Mammary epithelial cell (primary cell): ENCODE measurements at regions not wholly inside any gene's neighbourhood (a gene's known extent, or its start where the extent isn't known, plus 50 kb on each side); places are given as distances from the start of the nearest gene placed in this dataset.

Experiments
- EZH2 ChIP-seq: IDR thresholded peaks from 2 replicates; pipeline ENCODE4 v1.6.1; 2012; ENCODE audit warnings: low read length, inconsistent platforms, borderline replicate concordance
- TF ChIP-seq, protein P1 (sequence below), 2 donors: IDR thresholded peaks in 1 of 2; conservative IDR thresholded peaks in 1 of 2; 2 replicates each; pipeline ENCODE4 v1.5.1; 2011 to 2012; ENCODE audit warnings: inconsistent platforms in 2 of 2, low read length in 2 of 2, mild to moderate bottlenecking in 2 of 2, control low read depth in 1 of 2, low read depth in 1 of 2; ENCODE audit not compliant: insufficient read depth in 1 of 2; ENCODE audit errors: extremely low read depth in 1 of 2

DNA sequence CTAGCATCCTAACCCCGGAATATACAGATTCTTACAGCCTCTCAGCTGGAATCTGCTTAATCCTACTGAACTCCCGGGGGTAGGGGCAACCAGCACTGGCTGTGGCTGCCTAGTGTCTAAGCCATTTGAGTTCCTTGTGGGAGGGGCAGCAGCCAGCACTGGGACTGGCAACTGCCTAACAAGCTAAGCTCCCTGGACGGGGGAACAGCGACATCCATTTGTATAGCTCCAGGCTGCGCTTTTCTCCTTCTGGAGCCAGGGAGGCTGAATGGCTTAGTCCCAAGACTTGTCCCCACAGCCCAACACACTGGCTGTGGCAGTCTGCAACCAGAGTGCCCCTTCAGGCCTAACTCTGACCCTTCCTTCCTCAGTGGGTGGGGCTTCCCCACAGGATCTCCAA is 787.2 kb downstream of the METTL4 start:
- TF ChIP-seq EZH2: no peak
- TF ChIP-seq, protein P1, sequence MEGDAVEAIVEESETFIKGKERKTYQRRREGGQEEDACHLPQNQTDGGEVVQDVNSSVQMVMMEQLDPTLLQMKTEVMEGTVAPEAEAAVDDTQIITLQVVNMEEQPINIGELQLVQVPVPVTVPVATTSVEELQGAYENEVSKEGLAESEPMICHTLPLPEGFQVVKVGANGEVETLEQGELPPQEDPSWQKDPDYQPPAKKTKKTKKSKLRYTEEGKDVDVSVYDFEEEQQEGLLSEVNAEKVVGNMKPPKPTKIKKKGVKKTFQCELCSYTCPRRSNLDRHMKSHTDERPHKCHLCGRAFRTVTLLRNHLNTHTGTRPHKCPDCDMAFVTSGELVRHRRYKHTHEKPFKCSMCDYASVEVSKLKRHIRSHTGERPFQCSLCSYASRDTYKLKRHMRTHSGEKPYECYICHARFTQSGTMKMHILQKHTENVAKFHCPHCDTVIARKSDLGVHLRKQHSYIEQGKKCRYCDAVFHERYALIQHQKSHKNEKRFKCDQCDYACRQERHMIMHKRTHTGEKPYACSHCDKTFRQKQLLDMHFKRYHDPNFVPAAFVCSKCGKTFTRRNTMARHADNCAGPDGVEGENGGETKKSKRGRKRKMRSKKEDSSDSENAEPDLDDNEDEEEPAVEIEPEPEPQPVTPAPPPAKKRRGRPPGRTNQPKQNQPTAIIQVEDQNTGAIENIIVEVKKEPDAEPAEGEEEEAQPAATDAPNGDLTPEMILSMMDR (conservative IDR thresholded peaks at IDR 0.05 in 1 of 2, IDR thresholded peaks at IDR 0.05 in 1 of 2; ENCODE audit: extremely low read depth in 1 of 2, insufficient read depth in 1 of 2, low read depth in 1 of 2, low read length in 2 of 2): no peak
